Glomerular endothelial cell (primary cell): ENCODE measurements at regions not wholly inside any gene's neighbourhood (a gene's known extent, or its start where the extent isn't known, plus 50 kb on each side); places are given as distances from the start of the nearest gene placed in this dataset.
"Not testable (repeated sequence)": the region's sequence is repeated elsewhere in the genome, so short reads cannot be mapped to it uniquely, and the experiment has no call there.

ENCODE experiments used
- DNase-seq: peaks from one replicate; pipeline ENCODE4 v3.0.0-alpha.2; 2011; ENCODE audit warnings: low read depth, low spot score; ENCODE audit errors: extremely low read depth

GRCh38 chr10:10660054-10660453 lies 357.6 kb upstream of the CELF2 start:
- DNase-seq, result no peak

GRCh38 chr10:10661176-10661575 lies 356.5 kb upstream of the CELF2 start:
- DNase-seq, result no peak

GRCh38 chr10:10662716-10663408 lies 354.8 kb upstream of the CELF2 start:
- DNase-seq, result no peak

GRCh38 chr10:10663622-10664021 lies 354.1 kb upstream of the CELF2 start:
- DNase-seq, result no peak

- DNase-seq, result no peak
Measured at GRCh38 chr10:10665750-10666149, 351.9 kb upstream of the CELF2 start.

- DNase-seq, result no peak
Measured at GRCh38 chr10:10667466-10667865, 350.2 kb upstream of the CELF2 start.

- DNase-seq, result no peak
Measured at GRCh38 chr10:10676972-10677371, 340.7 kb upstream of the CELF2 start.

GRCh38 chr10:10677479-10677878 lies 340.2 kb upstream of the CELF2 start:
- no peak for DNase-seq

- DNase-seq, result no peak
Measured at GRCh38 chr10:10680496-10680895, 337.2 kb upstream of the CELF2 start.

GRCh38 chr10:10684972-10685371 lies 332.7 kb upstream of the CELF2 start:
- no peak for DNase-seq

- DNase-seq, result no peak
Measured at GRCh38 chr10:10685566-10685965, 332.1 kb upstream of the CELF2 start.

GRCh38 chr10:10687751-10688150 lies 329.9 kb upstream of the CELF2 start:
- no peak for DNase-seq

- DNase-seq, result no peak
Measured at GRCh38 chr10:10699427-10699826, 318.2 kb upstream of the CELF2 start.

GRCh38 chr10:10701084-10701611 lies 316.5 kb upstream of the CELF2 start:
- no peak for DNase-seq

GRCh38 chr10:10702211-10702610 lies 315.5 kb upstream of the CELF2 start:
- no peak for DNase-seq

GRCh38 chr10:10703382-10703781 lies 314.3 kb upstream of the CELF2 start:
- DNase-seq, result no peak

GRCh38 chr10:10712155-10712704 lies 305.4 kb upstream of the CELF2 start:
- no peak for DNase-seq

- no peak for DNase-seq
Measured at GRCh38 chr10:10714327-10714726, 303.3 kb upstream of the CELF2 start.

GRCh38 chr10:10716972-10717371 lies 300.7 kb upstream of the CELF2 start:
- DNase-seq, result no peak

- DNase-seq, result no peak
Measured at GRCh38 chr10:10722422-10722821, 295.2 kb upstream of the CELF2 start.

- no peak for DNase-seq
Measured at GRCh38 chr10:10725196-10725595, 292.5 kb upstream of the CELF2 start.

GRCh38 chr10:10726101-10726500 lies 291.6 kb upstream of the CELF2 start:
- no peak for DNase-seq

- not testable (repeated sequence) for DNase-seq
Measured at GRCh38 chr10:10727411-10727810, 290.3 kb upstream of the CELF2 start.
